KMS-11 (cell line): ENCODE measurements at regions not wholly inside any gene's neighbourhood (a gene's known extent, or its start where the extent isn't known, plus 50 kb on each side); places are given as distances from the start of the nearest gene placed in this dataset.

Experiments
- H2AFZ ChIP-seq: fragments of 200-600 bp; sonication (generic); 2 replicates; pipeline ENCODE4 v1.6.1; 2016; ENCODE audit warnings: antibody characterized with exemption, mixed run types, low read depth
- H3K27ac ChIP-seq: fragments of 200-600 bp; sonication (generic); 2 replicates; pipeline ENCODE4 v1.6.1; 2016; ENCODE audit warnings: mild to moderate bottlenecking, mixed run types
- H3K27me3 ChIP-seq: fragments of 200-600 bp; sonication (generic); 2 replicates; pipeline ENCODE4 v1.6.1; 2017; ENCODE audit warnings: mild to moderate bottlenecking, low read depth, mixed run types, moderate library complexity; ENCODE audit not compliant: insufficient read depth
- H3K36me3 ChIP-seq: fragments of 200-600 bp; sonication (generic); 2 replicates; pipeline ENCODE4 v1.6.1; 2017; ENCODE audit warnings: mild to moderate bottlenecking, mixed run types; ENCODE audit not compliant: insufficient read depth
- H3K4me1 ChIP-seq: fragments of 200-600 bp; sonication (generic); 2 replicates; pipeline ENCODE4 v1.6.1; 2016; ENCODE audit warnings: mild to moderate bottlenecking, low read depth, mixed run types; ENCODE audit not compliant: poor library complexity, severe bottlenecking
- H3K4me2 ChIP-seq: fragments of 200-600 bp; sonication (generic); 2 replicates; pipeline ENCODE4 v1.7.0; 2016; ENCODE audit warnings: mild to moderate bottlenecking, mixed run types
- H3K4me3 ChIP-seq: fragments of 200-600 bp; sonication (generic); IDR thresholded peaks from 2 replicates; pipeline ENCODE4 v1.6.1; 2017; ENCODE audit warnings: low read depth, low read length, mixed read lengths; ENCODE audit not compliant: insufficient read depth
- H3K79me2 ChIP-seq: fragments of 200-600 bp; sonication (generic); 2 replicates; pipeline ENCODE4 v1.6.1; 2016; ENCODE audit warnings: low read depth, mixed run types; ENCODE audit not compliant: insufficient read depth
- H3K9ac ChIP-seq: fragments of 200-600 bp; sonication (generic); 2 replicates; pipeline ENCODE4 v1.6.1; 2016; ENCODE audit warnings: mild to moderate bottlenecking, mixed run types
- H4K20me1 ChIP-seq: fragments of 200-600 bp; sonication (generic); 2 replicates; pipeline ENCODE4 v1.6.1; 2016; ENCODE audit warnings: mild to moderate bottlenecking, mixed run types; ENCODE audit not compliant: insufficient read depth
- TF ChIP-seq, protein P1 (sequence below): fragments of 200-600 bp; sonication (generic); conservative IDR thresholded peaks from 2 replicates; pipeline ENCODE4 v1.6.1; 2017; ENCODE audit warnings: low read depth, mild to moderate bottlenecking, antibody characterized with exemption, low read length, moderate library complexity, mixed read lengths

DNA sequence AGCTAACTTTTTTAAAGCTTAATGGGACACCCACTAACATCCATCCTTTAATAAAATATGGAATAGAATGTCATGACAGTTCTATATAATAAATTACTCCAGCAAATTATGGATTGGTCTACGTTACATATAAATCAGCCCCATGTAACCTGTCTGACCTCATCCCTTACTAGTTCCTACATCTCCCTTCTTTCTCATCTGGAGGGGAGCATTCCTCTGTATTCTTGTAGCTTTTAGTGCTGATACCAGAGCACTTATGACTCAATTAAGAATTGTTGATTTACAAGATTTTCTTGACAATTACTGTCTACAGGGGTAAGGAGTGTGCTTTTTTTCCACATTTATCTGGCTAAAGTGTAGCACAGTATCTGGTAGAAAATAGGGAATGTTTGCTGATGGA is 523.7 kb downstream of the FAM181B start:
- Histone ChIP-seq H3K4me1 (no peaks in the 10 kb centered on the region), H4K20me1 (no peaks in the 10 kb centered on the region), H2AFZ (no peak overlapping the region), H3K4me2 (no peak overlapping the region), H3K9ac (no peak overlapping the region), H3K79me2 (no peaks in the 10 kb centered on the region), H3K36me3 (no peaks in the 10 kb centered on the region), H3K4me3 (no peak overlapping the region), H3K27ac (no peak overlapping the region), H3K27me3 (no peaks in the 10 kb centered on the region)
- TF ChIP-seq, protein P1, sequence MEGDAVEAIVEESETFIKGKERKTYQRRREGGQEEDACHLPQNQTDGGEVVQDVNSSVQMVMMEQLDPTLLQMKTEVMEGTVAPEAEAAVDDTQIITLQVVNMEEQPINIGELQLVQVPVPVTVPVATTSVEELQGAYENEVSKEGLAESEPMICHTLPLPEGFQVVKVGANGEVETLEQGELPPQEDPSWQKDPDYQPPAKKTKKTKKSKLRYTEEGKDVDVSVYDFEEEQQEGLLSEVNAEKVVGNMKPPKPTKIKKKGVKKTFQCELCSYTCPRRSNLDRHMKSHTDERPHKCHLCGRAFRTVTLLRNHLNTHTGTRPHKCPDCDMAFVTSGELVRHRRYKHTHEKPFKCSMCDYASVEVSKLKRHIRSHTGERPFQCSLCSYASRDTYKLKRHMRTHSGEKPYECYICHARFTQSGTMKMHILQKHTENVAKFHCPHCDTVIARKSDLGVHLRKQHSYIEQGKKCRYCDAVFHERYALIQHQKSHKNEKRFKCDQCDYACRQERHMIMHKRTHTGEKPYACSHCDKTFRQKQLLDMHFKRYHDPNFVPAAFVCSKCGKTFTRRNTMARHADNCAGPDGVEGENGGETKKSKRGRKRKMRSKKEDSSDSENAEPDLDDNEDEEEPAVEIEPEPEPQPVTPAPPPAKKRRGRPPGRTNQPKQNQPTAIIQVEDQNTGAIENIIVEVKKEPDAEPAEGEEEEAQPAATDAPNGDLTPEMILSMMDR = no peak

- Histone ChIP-seq H3K4me3 (no peak overlapping the region), H3K4me2 (peak overlapping the region; percentile 51), H4K20me1 (no peaks in the 10 kb centered on the region), H3K79me2 (no peaks in the 10 kb centered on the region), H3K4me1 (peaks cover 27% of the 10 kb centered on the region), H3K36me3 (no peaks in the 10 kb centered on the region), H3K27ac (no peak overlapping the region), H3K27me3 (peaks cover 11% of the 10 kb centered on the region; the same call in 1 of the 2 replicates), H2AFZ (no peak overlapping the region), H3K9ac (no peak overlapping the region)
- TF ChIP-seq, protein P1 = no peak
Measured at GRCh38 chr11:82195283-82195682, 538.4 kb downstream of the FAM181B start.

DNA sequence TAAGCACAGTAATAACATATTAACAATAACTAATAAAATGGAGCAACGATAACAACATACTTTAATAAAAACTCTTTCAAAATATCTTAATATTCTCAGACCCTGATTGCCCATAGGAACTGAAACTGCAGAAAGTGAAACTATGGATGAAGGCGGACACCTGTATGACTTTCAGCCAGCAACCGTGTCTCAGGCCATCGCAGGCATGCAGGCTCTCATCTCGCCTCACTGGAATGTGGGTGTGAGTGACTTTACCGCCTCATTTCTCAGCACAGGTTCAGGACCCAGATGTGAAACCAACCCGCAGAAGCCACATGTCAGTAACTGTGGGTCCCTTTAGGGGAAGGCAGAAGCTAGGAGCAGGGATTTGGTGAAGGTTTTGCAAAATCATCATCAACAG is 539.1 kb downstream of the FAM181B start:
- peaks cover 11% of the 10 kb centered on the region; the same call in 1 of the 2 replicates for H3K27me3 ChIP-seq
- H3K4me2 ChIP-seq = peak overlapping the region; percentile 51
- no peaks in the 10 kb centered on the region for H3K79me2 ChIP-seq
- no peaks in the 10 kb centered on the region for H4K20me1 ChIP-seq
- no peak overlapping the region for H3K9ac ChIP-seq
- H3K4me1 ChIP-seq = peaks cover 27% of the 10 kb centered on the region
- H3K27ac ChIP-seq = no peak overlapping the region
- H3K36me3 ChIP-seq = no peaks in the 10 kb centered on the region
- TF ChIP-seq, protein P1 = no peak
- H2AFZ ChIP-seq = no peak overlapping the region
- no peak overlapping the region for H3K4me3 ChIP-seq

DNA sequence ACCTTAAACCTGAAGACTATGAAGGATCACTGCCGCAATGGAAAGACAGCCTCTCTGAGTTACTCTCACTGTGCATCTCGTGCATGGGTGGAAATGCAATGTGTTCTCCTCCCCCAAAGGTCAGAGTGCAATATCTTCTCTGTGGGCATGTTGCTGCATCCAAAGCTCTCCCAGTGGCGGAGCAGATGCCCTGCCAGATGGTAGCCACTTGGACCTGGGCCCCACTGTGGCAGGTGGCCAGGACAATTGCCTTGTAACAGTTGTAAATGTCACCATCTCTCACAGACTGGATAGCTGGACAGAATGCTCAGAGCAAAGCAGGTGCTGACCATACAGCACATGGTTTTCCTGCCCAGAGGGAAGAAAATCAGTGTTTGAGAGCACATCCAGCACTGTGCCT is 542.0 kb downstream of the FAM181B start:
- H3K27me3 ChIP-seq = peaks cover 11% of the 10 kb centered on the region; the same call in 1 of the 2 replicates
- no peaks in the 10 kb centered on the region for H4K20me1 ChIP-seq
- no peaks in the 10 kb centered on the region for H3K36me3 ChIP-seq
- H3K9ac ChIP-seq = no peak overlapping the region
- no peak overlapping the region for H3K4me2 ChIP-seq
- H3K4me1 ChIP-seq = peaks cover 27% of the 10 kb centered on the region
- TF ChIP-seq, protein P1 = no peak
- no peak overlapping the region for H3K4me3 ChIP-seq
- no peak overlapping the region for H2AFZ ChIP-seq
- H3K27ac ChIP-seq = no peak overlapping the region
- no peaks in the 10 kb centered on the region for H3K79me2 ChIP-seq
